GM23338 (cell line): ENCODE measurements at regions not wholly inside any gene's neighbourhood (a gene's known extent, or its start where the extent isn't known, plus 50 kb on each side); places are given as distances from the start of the nearest gene placed in this dataset.

Source experiments
- ATAC-seq: fragments of 200-7000 bp; cut with Tn5 transposase; 3 replicates; pipeline ENCODE4 v1.9.1; 2020
- DNase-seq: peaks from one replicate; pipeline ENCODE4 v3.0.0-alpha.2; 2015; ENCODE audit warnings: low spot score
- H2AFZ ChIP-seq: fragments of 200-600 bp; sonication (generic); 2 replicates; pipeline ENCODE4 v1.8.0; 2016; ENCODE audit warnings: antibody characterized with exemption, mild to moderate bottlenecking, moderate library complexity
- H3F3A ChIP-seq: fragments of 200-600 bp; sonication (generic); replicated peaks from 2 replicates; pipeline ENCODE4 v1.8.0; 2017; ENCODE audit warnings: antibody characterized with exemption, mixed run types, low read depth
- H3K27ac ChIP-seq: fragments of 200-600 bp; sonication (generic); 2 replicates; pipeline ENCODE4 v1.6.1; 2016; ENCODE audit warnings: low read depth
- H3K27me3 ChIP-seq: fragments of 200-600 bp; sonication (generic); 2 replicates; pipeline ENCODE4 v1.8.0; 2016; ENCODE audit warnings: mild to moderate bottlenecking, mixed run types, moderate library complexity; ENCODE audit not compliant: insufficient read depth
- H3K36me3 ChIP-seq: fragments of 200-600 bp; sonication (generic); 2 replicates; pipeline ENCODE4 v1.8.0; 2016; ENCODE audit warnings: mild to moderate bottlenecking; ENCODE audit not compliant: insufficient read depth
- H3K4me1 ChIP-seq: fragments of 200-600 bp; sonication (generic); 2 replicates; pipeline ENCODE4 v1.8.0; 2016; ENCODE audit warnings: mild to moderate bottlenecking, moderate library complexity; ENCODE audit not compliant: insufficient read depth
- H3K4me2 ChIP-seq: fragments of 200-600 bp; sonication (generic); 2 replicates; pipeline ENCODE4 v1.7.1; 2017; ENCODE audit warnings: mixed run types
- H3K4me3 ChIP-seq: fragments of 200-600 bp; sonication (generic); 2 replicates; pipeline ENCODE4 v1.6.1; 2016; ENCODE audit warnings: mixed run types
- H3K79me2 ChIP-seq: fragments of 200-600 bp; sonication (generic); replicated peaks from 2 replicates; pipeline ENCODE4 v1.8.0; 2017; ENCODE audit warnings: mild to moderate bottlenecking; ENCODE audit not compliant: insufficient read depth
- H3K9me2 ChIP-seq: fragments of 200-600 bp; sonication (generic); 2 replicates; pipeline ENCODE4 v1.8.0; 2017; ENCODE audit not compliant: insufficient read depth
- H4K20me1 ChIP-seq: fragments of 200-600 bp; sonication (generic); replicated peaks from 2 replicates; pipeline ENCODE4 v1.8.0; 2017; ENCODE audit warnings: mild to moderate bottlenecking; ENCODE audit not compliant: insufficient read depth
- H3K27ac Mint-ChIP-seq: 2 replicates; pipeline ENCODE4 v1.8.0; 2020; ENCODE audit warnings: inconsistent platforms, mild to moderate bottlenecking, moderate library complexity, mixed read lengths
- H3K27me3 Mint-ChIP-seq: 3 replicates; pipeline ENCODE4 v1.8.0; 2022; ENCODE audit warnings: low read depth, mild to moderate bottlenecking, moderate library complexity, mixed read lengths, inconsistent platforms; ENCODE audit not compliant: insufficient read depth, poor library complexity
- H3K36me3 Mint-ChIP-seq: 3 replicates; pipeline ENCODE4 v1.8.0; 2021; ENCODE audit warnings: low read depth, mild to moderate bottlenecking, inconsistent platforms, moderate library complexity, mixed read lengths
- H3K4me1 Mint-ChIP-seq: 3 replicates; pipeline ENCODE4 v1.8.0; 2020; ENCODE audit warnings: mild to moderate bottlenecking, inconsistent platforms, mixed read lengths
- H3K4me3 Mint-ChIP-seq: 3 replicates; pipeline ENCODE4 v1.8.0; 2021; ENCODE audit warnings: moderate library complexity, mild to moderate bottlenecking, inconsistent platforms, mixed read lengths
- H3K9me3 Mint-ChIP-seq: 3 replicates; pipeline ENCODE4 v1.8.0; 2020; ENCODE audit warnings: moderate library complexity, mild to moderate bottlenecking, inconsistent platforms, mixed read lengths
- EZH2 ChIP-seq: fragments of 200-600 bp; sonication (generic); IDR thresholded peaks from one replicate; pipeline ENCODE4 v1.8.0; 2017; ENCODE audit warnings: antibody characterized with exemption, mild to moderate bottlenecking, low read depth; ENCODE audit not compliant: unreplicated experiment
- POLR2AphosphoS5 ChIP-seq: IDR thresholded peaks from 2 replicates; pipeline ENCODE4 v1.6.1; 2016; ENCODE audit warnings: antibody characterized with exemption, low read depth
- ZNF114 ChIP-seq: fragments of 250-450 bp; sonication (Bioruptor Pico); IDR thresholded peaks from 2 replicates; pipeline ENCODE4 v1.5.0; 2020; ENCODE audit warnings: mild to moderate bottlenecking, moderate library complexity
- ZNF462 ChIP-seq: fragments of 250-450 bp; sonication (Bioruptor Pico); IDR thresholded peaks from 2 replicates; pipeline ENCODE4 v1.5.0; 2020; ENCODE audit warnings: mild to moderate bottlenecking, moderate library complexity

DNA sequence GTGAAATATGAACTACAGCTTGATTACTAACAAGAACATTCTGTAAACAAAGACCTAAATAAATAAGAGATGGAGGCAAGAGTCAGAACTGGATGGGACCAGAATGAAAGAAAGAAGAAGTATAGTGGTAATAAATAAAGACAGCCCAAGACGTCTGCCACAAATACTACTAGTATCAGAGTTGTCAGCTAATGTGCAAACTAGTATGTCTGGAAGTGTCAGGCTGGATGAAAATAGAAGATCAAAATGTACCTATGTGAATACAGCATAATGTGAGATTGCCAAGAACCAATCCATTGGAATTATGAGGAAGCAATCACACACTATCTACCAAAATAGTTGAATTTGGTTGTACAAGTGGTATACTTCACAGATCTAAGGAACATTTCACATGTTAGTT is 353.0 kb downstream of the BTG1 start:
- ATAC-seq: no peak
- H3K9me2 ChIP-seq: no peaks in the 10 kb centered on the region
- H3K27me3 Mint-ChIP-seq: no peaks in the 10 kb centered on the region

More for the DNA sequence above, 353.0 kb downstream of the BTG1 start:
- Histone ChIP-seq H3K4me1 (0 out of 2 replicates have a peak, but pooled peaks cover 3% of the 10 kb centered on the region), H4K20me1 (no peaks in the 10 kb centered on the region), H2AFZ (no peak overlapping the region), H3K27me3 (no peaks in the 10 kb centered on the region), H3K79me2 (no peaks in the 10 kb centered on the region), H3K4me2 (no peak overlapping the region), H3K4me3 (no peak overlapping the region), H3K36me3 (no peaks in the 10 kb centered on the region), H3F3A (no peaks in the 10 kb centered on the region), H3K27ac (no peak overlapping the region)
- Mint-ChIP-seq H3K27ac (no peak overlapping the region), H3K4me1 (peaks cover 2% of the 10 kb centered on the region; the same call in 2 of the 3 replicates), H3K9me3 (no peaks in the 10 kb centered on the region), H3K4me3 (no peak overlapping the region), H3K36me3 (no peaks in the 10 kb centered on the region)
- TF ChIP-seq ZNF462: no peak
- no peak for TF ChIP-seq POLR2AphosphoS5
- TF ChIP-seq EZH2: no peak
- TF ChIP-seq ZNF114 (CRISPR knock-in tag): no peak
- no peak for DNase-seq
